ENCODE measurements at regions not wholly inside any gene's neighbourhood (a gene's known extent, or its start where the extent isn't known, plus 50 kb on each side); places are given as distances from the start of the nearest gene placed in this dataset.
"Not testable (repeated sequence)": the region's sequence is repeated elsewhere in the genome, so short reads cannot be mapped to it uniquely, and the experiment has no call there.

DNA sequence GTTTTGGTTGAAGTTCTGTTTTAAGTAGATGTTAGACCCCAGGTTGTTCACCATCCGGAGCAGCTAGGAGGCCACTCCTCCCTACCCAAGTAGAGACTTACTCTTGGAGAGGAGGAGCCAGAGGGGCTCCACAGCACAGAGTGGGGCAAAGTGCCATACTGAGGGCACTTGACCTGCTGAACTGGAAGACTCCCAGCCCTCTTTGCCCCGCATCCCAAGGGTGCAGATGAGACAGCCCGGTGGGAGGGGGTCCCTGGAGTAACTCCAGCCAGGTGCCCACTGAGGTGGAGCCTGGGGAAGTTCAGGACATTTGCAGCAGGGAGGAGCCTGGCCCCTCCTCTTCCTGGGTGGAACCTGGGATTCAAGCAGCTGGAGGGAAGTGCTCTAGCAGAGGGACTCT, 102.1 kb upstream of the GPR6 start:
- Mint-ChIP-seq H3K9me3 (no peaks in the 10 kb centered on the region), H3K27ac (peak overlapping the region; percentile 10), H3K4me1 (ENCODE audit: low read depth) (peaks cover 50% of the 10 kb centered on the region), H3K36me3 (ENCODE audit: low read depth) (no peaks in the 10 kb centered on the region), H3K27me3 (peaks cover 2% of the 10 kb centered on the region), H3K4me3 (no peak overlapping the region)
- intact Hi-C loops (cut with micrococcal nuclease) = no loop called here

DNA sequence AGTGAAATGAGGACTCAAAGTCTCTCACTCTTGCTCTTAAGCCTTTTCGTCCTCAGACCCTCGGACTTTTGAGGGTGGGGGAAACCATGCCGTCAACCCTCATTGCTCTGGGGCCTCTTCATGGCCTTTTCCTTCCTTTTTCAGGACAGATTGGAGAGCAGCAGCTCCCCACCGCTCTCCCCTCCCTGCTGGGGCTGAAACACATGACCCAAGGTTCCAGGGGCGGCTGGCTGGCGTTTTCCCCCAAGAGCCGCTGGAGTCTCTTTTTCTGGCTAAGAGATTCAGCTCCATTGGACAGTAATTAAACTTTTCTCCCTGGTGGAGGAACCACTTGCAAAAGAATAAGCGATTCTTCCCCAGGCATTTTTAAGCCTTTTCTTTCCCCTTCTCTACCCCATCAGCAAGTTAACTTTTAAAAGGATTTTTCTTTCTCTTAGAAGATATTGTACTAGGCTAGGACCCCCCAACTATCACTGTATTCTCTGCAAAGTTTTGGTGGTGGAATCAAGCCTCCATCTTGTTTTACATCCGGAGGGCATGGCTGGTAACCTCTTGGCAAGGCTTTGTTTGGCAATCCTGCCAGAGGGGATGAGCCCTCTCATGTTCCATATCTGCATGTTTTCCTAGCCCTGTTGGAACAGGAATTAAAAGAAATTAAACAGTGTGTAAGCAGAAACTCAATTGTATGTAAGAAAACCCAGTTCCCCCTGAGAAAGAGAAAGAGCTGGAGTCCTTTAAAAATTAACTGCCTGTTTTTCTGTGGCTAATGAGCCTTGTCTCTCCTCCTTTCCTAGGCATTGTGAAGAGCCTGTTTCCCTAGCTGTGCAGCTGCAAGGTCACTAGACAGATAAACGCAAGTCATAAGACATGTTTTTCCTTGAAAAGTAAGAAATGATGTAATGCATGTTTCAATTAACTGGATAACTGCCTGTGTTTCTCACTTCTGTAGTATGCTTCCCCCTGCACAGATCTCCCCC, 100.8 kb upstream of the GPR6 start:
- H3K9me3 Mint-ChIP-seq = no peaks in the 10 kb centered on the region
- intact Hi-C loops (cut with micrococcal nuclease) = no loop called here
- H3K27ac Mint-ChIP-seq = peak overlapping the region; percentile 87
- peaks cover 2% of the 10 kb centered on the region for H3K27me3 Mint-ChIP-seq
- H3K4me1 Mint-ChIP-seq (ENCODE audit: low read depth) = peaks cover 49% of the 10 kb centered on the region
- no peaks in the 10 kb centered on the region for H3K36me3 Mint-ChIP-seq (ENCODE audit: low read depth)
- H3K4me3 Mint-ChIP-seq = peak overlapping the region; percentile 39

GRCh38 chr6:109878005-109878690, 100.0 kb upstream of the GPR6 start:
- H3K9me3 Mint-ChIP-seq; H3K27me3 Mint-ChIP-seq; intact Hi-C loops (cut with micrococcal nuclease); H3K4me3 Mint-ChIP-seq; H3K36me3 Mint-ChIP-seq (ENCODE audit: low read depth): not testable (repeated sequence)
- peaks cover 41% of the 10 kb centered on the region for H3K4me1 Mint-ChIP-seq (ENCODE audit: low read depth)
- H3K27ac Mint-ChIP-seq = peak overlapping the region; percentile 87

- H3K36me3 Mint-ChIP-seq (ENCODE audit: low read depth); intact Hi-C loops (cut with micrococcal nuclease); H3K27me3 Mint-ChIP-seq; H3K4me3 Mint-ChIP-seq; H3K9me3 Mint-ChIP-seq: not testable (repeated sequence)
- H3K4me1 Mint-ChIP-seq (ENCODE audit: low read depth) = peaks cover 38% of the 10 kb centered on the region
- peak overlapping the region; percentile 29 for H3K27ac Mint-ChIP-seq
Measured at GRCh38 chr6:109879081-109879480, 99.0 kb upstream of the GPR6 start.

GRCh38 chr6:109879521-109879920, 98.6 kb upstream of the GPR6 start:
- peak overlapping the region; percentile 29 for H3K27ac Mint-ChIP-seq
- H3K4me3 Mint-ChIP-seq = no peak overlapping the region
- intact Hi-C loops (cut with micrococcal nuclease) = no loop called here
- peaks cover 34% of the 10 kb centered on the region for H3K4me1 Mint-ChIP-seq (ENCODE audit: low read depth)
- no peaks in the 10 kb centered on the region for H3K9me3 Mint-ChIP-seq
- no peaks in the 10 kb centered on the region for H3K36me3 Mint-ChIP-seq (ENCODE audit: low read depth)
- H3K27me3 Mint-ChIP-seq = peaks cover 2% of the 10 kb centered on the region

DNA sequence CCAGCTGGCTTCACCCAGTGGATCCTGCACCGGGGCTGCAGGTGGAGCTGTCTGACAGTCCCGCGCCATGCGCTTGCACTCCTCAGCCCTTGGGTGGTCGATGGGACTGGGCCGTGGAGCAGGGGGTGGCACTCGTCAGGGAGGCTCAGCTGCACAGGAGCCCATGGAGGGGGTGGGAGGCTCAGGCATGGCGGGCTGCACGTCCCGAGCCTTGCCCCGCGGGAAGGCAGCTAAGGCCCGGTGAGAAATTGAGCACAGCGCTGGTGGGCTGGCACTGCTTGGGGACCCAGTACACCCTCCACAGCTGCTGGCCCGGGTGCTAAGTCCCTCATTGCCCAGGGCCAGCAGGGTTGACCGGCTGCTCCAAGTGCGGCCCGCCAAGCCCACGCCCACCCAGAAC, 97.0 kb upstream of the GPR6 start:
- H3K27ac Mint-ChIP-seq; H3K27me3 Mint-ChIP-seq; H3K4me3 Mint-ChIP-seq; H3K36me3 Mint-ChIP-seq (ENCODE audit: low read depth); intact Hi-C loops (cut with micrococcal nuclease); H3K9me3 Mint-ChIP-seq: not testable (repeated sequence)
- peaks cover 32% of the 10 kb centered on the region for H3K4me1 Mint-ChIP-seq (ENCODE audit: low read depth)

GRCh38 chr6:109881953-109882490, 96.1 kb upstream of the GPR6 start:
- H3K4me1 Mint-ChIP-seq (ENCODE audit: low read depth) = peaks cover 23% of the 10 kb centered on the region
- intact Hi-C loops (cut with micrococcal nuclease); H3K27me3 Mint-ChIP-seq; H3K36me3 Mint-ChIP-seq (ENCODE audit: low read depth); H3K9me3 Mint-ChIP-seq; H3K27ac Mint-ChIP-seq; H3K4me3 Mint-ChIP-seq: not testable (repeated sequence)

- Mint-ChIP-seq H3K4me3 (no peak overlapping the region), H3K27me3 (no peaks in the 10 kb centered on the region), H3K4me1 (ENCODE audit: low read depth) (peaks cover 59% of the 10 kb centered on the region), H3K36me3 (ENCODE audit: low read depth) (no peaks in the 10 kb centered on the region), H3K9me3 (peaks cover 7% of the 10 kb centered on the region), H3K27ac (peak overlapping the region; percentile 83)
- intact Hi-C loops (cut with micrococcal nuclease) = no loop called here
Measured at GRCh38 chr6:109891924-109892323, 86.2 kb upstream of the GPR6 start.

GRCh38 chr6:109892451-109893435, 85.4 kb upstream of the GPR6 start:
- intact Hi-C loops (cut with micrococcal nuclease) = no loop called here
- H3K27me3 Mint-ChIP-seq = no peaks in the 10 kb centered on the region
- no peaks in the 10 kb centered on the region for H3K36me3 Mint-ChIP-seq (ENCODE audit: low read depth)
- peak overlapping the region; percentile 17 for H3K4me3 Mint-ChIP-seq
- H3K9me3 Mint-ChIP-seq = peaks cover 7% of the 10 kb centered on the region
- H3K4me1 Mint-ChIP-seq (ENCODE audit: low read depth) = peaks cover 64% of the 10 kb centered on the region
- H3K27ac Mint-ChIP-seq = peak overlapping the region; percentile 83

DNA sequence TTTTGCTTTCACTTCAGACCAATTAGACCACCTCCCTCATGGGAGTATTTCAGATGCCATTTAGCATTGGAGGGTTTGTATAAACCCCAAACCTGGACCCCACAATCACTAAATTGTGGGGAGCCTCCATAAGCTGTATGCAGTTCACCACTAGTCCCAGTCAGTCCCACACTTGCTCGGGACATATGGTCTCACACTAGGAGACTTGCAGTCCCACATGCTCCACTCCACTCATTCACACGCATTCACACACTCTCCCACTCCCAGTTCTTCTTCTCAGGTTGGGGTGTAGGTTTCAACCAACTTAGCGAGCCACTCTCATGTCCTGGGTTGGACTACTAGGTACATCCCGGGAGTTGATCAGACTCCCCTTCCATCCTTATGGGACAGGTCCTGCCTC, 84.5 kb upstream of the GPR6 start:
- H3K4me1 Mint-ChIP-seq (ENCODE audit: low read depth) = peaks cover 61% of the 10 kb centered on the region
- H3K9me3 Mint-ChIP-seq = peaks cover 7% of the 10 kb centered on the region
- H3K27me3 Mint-ChIP-seq = no peaks in the 10 kb centered on the region
- H3K36me3 Mint-ChIP-seq (ENCODE audit: low read depth) = no peaks in the 10 kb centered on the region
- intact Hi-C loops (cut with micrococcal nuclease) = no loop called here
- peak overlapping the region; percentile 31 for H3K4me3 Mint-ChIP-seq
- H3K27ac Mint-ChIP-seq = peak overlapping the region; percentile 83

GRCh38 chr6:109894181-109894580, 83.9 kb upstream of the GPR6 start:
- Mint-ChIP-seq H3K36me3 (ENCODE audit: low read depth) (no peaks in the 10 kb centered on the region), H3K9me3 (peaks cover 7% of the 10 kb centered on the region), H3K4me1 (ENCODE audit: low read depth) (peaks cover 57% of the 10 kb centered on the region), H3K4me3 (peak overlapping the region; percentile 31), H3K27me3 (no peaks in the 10 kb centered on the region), H3K27ac (peak overlapping the region; percentile 83)
- intact Hi-C loops (cut with micrococcal nuclease) = no loop called here

DNA sequence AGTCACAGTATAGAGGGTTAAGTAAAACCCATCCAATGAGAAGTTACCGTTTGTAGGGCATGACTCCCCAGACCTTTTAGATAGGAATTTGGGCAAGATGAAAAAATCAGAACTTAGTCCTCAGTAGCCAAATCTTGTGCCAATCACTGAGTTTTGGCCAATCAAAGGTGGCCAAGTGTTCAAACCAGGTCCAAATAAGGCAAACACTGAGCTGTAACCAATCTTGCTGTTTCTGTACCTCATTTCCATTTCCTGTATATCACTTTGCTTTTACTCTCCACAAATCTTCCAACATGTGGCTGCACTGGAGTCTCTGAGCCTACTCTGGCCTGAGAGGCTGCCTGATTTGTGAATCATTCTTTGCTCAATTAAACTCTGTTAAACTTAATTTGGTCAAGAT, 81.8 kb upstream of the GPR6 start:
- Mint-ChIP-seq H3K27me3 (no peaks in the 10 kb centered on the region), H3K9me3 (peaks cover 7% of the 10 kb centered on the region), H3K4me3 (no peak overlapping the region), H3K4me1 (ENCODE audit: low read depth) (peaks cover 54% of the 10 kb centered on the region), H3K27ac (peak overlapping the region; percentile 37), H3K36me3 (ENCODE audit: low read depth) (no peaks in the 10 kb centered on the region)
- intact Hi-C loops (cut with micrococcal nuclease) = no loop called here

DNA sequence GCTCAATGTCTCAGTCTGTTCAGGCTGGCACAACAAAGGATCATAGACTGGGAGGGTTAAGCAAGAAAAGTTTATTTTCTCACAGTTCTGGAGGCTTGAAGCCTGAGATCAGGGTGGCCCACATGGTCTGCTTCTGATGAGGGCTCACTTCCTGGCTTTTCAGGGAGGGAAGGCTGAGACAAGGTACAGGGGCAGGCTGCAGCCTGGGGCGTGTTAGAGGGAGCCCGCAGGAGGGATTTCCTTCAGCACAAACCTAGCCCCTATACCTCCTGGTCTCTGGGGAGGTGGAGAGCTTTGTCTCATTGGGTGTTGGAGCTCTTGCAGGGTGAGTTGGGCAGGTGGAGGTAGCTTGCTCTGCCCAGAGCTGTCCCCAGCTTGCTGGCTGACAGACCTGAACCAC, 81.1 kb upstream of the GPR6 start:
- Mint-ChIP-seq H3K36me3 (ENCODE audit: low read depth) (no peaks in the 10 kb centered on the region), H3K9me3 (peaks cover 7% of the 10 kb centered on the region), H3K4me3 (no peak overlapping the region), H3K27ac (peak overlapping the region; percentile 37), H3K4me1 (ENCODE audit: low read depth) (peaks cover 47% of the 10 kb centered on the region), H3K27me3 (no peaks in the 10 kb centered on the region)
- intact Hi-C loops (cut with micrococcal nuclease) = no loop called here

Measured in dendritic cell treated with granulocyte-macrophage colony-stimulating factor and Interleukin-4, amounts not matched to agents 40 ng/mL and 50 ng/mL, for 4 days (primary cell).